Thyroid gland (tissue), 4 donors: ENCODE measurements at regions not wholly inside any gene's neighbourhood (a gene's known extent, or its start where the extent isn't known, plus 50 kb on each side); places are given as distances from the start of the nearest gene placed in this dataset.

ENCODE experiments used
- DNase-seq, 2 donors: peaks; one replicate each; pipeline ENCODE4 v3.0.0-alpha.2; 2019
- H3K27ac ChIP-seq, 3 donors: fragments of 200-600 bp; sonication (generic); 1 replicate in 2 of 3; 2 replicates in 1 of 3; pipeline ENCODE4 v1.5.1; 2016 to 2019; ENCODE audit warnings: mild to moderate bottlenecking in 1 of 3, moderate library complexity in 1 of 3
- H3K27me3 ChIP-seq: fragments of 200-600 bp; sonication (generic); one replicate; pipeline ENCODE4 v1.5.1; 2019
- H3K36me3 ChIP-seq, 2 donors: fragments of 200-600 bp; sonication (generic); one replicate each; pipeline ENCODE4 v1.5.1; 2016 to 2019
- H3K4me1 ChIP-seq, 2 donors: fragments of 200-600 bp; sonication (generic); one replicate each; pipeline ENCODE4 v1.5.1; 2017 to 2019
- H3K4me3 ChIP-seq, 3 donors: fragments of 200-600 bp; sonication (generic); replicated peaks in 1 of 3; 1 replicate in 2 of 3; 2 replicates in 1 of 3; pipeline ENCODE4 v1.5.1; 2016; ENCODE audit warnings: mild to moderate bottlenecking in 1 of 3
- H3K9me3 ChIP-seq: fragments of 200-600 bp; sonication (generic); one replicate; pipeline ENCODE4 v1.5.1; 2017
- CTCF ChIP-seq, 6 experiments: fragments of 200-600 bp in 3 of 6; fragments of 450-650 bp in 3 of 6; sonication (generic) in 3 of 6; IDR thresholded peaks; one replicate each; pipeline ENCODE4 v1.5.1; 2016 to 2019; ENCODE audit warnings: antibody characterized with exemption in 6 of 6, mild to moderate bottlenecking in 2 of 6, inconsistent platforms in 1 of 6, moderate library complexity in 1 of 6
- POLR2A ChIP-seq, 2 donors: fragments of 450-650 bp; IDR thresholded peaks; one replicate each; pipeline ENCODE4 v1.6.1; 2017; ENCODE audit warnings: antibody characterized with exemption in 2 of 2, mild to moderate bottlenecking in 2 of 2, moderate library complexity in 1 of 2
- WGBS, 2 donors: methylation state at CpG; one replicate each; pipeline ENCODE4 v1.1.5; 2017; 5-methylcytosine and 5-hydroxymethylcytosine counted together
- intact Hi-C: fragments of 100-400 bp; cut with DNase I; formaldehyde crosslinking; loops from one replicate; pipeline ENCODE4 v1.15.1; 2023

- Histone ChIP-seq H3K4me3 (no peak overlapping the region), H3K9me3 (no peaks in the 10 kb centered on the region), H3K4me1 (no peaks in the 10 kb centered on the region), H3K36me3 (no peaks in the 10 kb centered on the region), H3K27ac (no peak overlapping the region), H3K27me3 (no peaks in the 10 kb centered on the region)
- intact Hi-C loops, result no loop called here
- WGBS, 2 donors, result 86% methylated on average over 2 of the region's 2 CpGs
- DNase-seq, result no peak
- no peak for TF ChIP-seq POLR2A (IDR thresholded peaks at IDR 0.05)
- no peak for TF ChIP-seq CTCF (IDR thresholded peaks at IDR 0.05)
These were observed 94.4 kb downstream of the OTOR start for GRCh38 chr20:16842486-16843120.

GRCh38 chr20:16844406-16844805 lies 96.2 kb downstream of the OTOR start:
- 92 to 96% methylated on average over 1 of the region's 1 CpG for WGBS, 2 donors
- no peak for TF ChIP-seq POLR2A (IDR thresholded peaks at IDR 0.05)
- TF ChIP-seq CTCF (IDR thresholded peaks at IDR 0.05), result no peak
- Histone ChIP-seq H3K4me3 (no peak overlapping the region), H3K36me3 (no peaks in the 10 kb centered on the region), H3K27me3 (no peaks in the 10 kb centered on the region), H3K9me3 (no peaks in the 10 kb centered on the region), H3K27ac (no peak overlapping the region), H3K4me1 (no peaks in the 10 kb centered on the region)
- intact Hi-C loops, result no loop called here
- no peak for DNase-seq

GRCh38 chr20:16846006-16846405 lies 97.8 kb downstream of the OTOR start:
- intact Hi-C loops, result no loop called here
- no peaks in the 10 kb centered on the region for H3K36me3 ChIP-seq
- WGBS, 2 donors, result 86 to 93% methylated on average over 1 of the region's 1 CpG
- H3K4me1 ChIP-seq, result no peaks in the 10 kb centered on the region
- H3K9me3 ChIP-seq, result no peaks in the 10 kb centered on the region
- TF ChIP-seq POLR2A (IDR thresholded peaks at IDR 0.05) (no peak), CTCF (IDR thresholded peaks at IDR 0.05) (no peak)
- no peak overlapping the region for H3K27ac ChIP-seq
- H3K4me3 ChIP-seq, result no peak overlapping the region
- no peaks in the 10 kb centered on the region for H3K27me3 ChIP-seq
- no peak for DNase-seq

- Histone ChIP-seq H3K27me3 (no peaks in the 10 kb centered on the region), H3K4me1 (no peaks in the 10 kb centered on the region), H3K4me3 (no peak overlapping the region), H3K36me3 (no peaks in the 10 kb centered on the region), H3K9me3 (no peaks in the 10 kb centered on the region), H3K27ac (no peak overlapping the region)
- DNase-seq, result no peak
- TF ChIP-seq POLR2A (IDR thresholded peaks at IDR 0.05), result no peak
- TF ChIP-seq CTCF (IDR thresholded peaks at IDR 0.05), result no peak
- intact Hi-C loops, result no loop called here
These were observed 99.9 kb downstream of the OTOR start for GRCh38 chr20:16848061-16848460.

GRCh38 chr20:16848526-16848925 lies 100.4 kb downstream of the OTOR start:
- intact Hi-C loops, result no loop called here
- 77 to 87% methylated on average over 1 of the region's 1 CpG for WGBS, 2 donors
- no peak for DNase-seq
- H3K27me3 ChIP-seq, result no peaks in the 10 kb centered on the region
- H3K9me3 ChIP-seq, result no peaks in the 10 kb centered on the region
- H3K4me1 ChIP-seq, result no peaks in the 10 kb centered on the region
- TF ChIP-seq POLR2A (IDR thresholded peaks at IDR 0.05), result no peak
- no peak for TF ChIP-seq CTCF (IDR thresholded peaks at IDR 0.05)
- H3K4me3 ChIP-seq, result no peak overlapping the region
- H3K36me3 ChIP-seq, result no peaks in the 10 kb centered on the region
- no peak overlapping the region for H3K27ac ChIP-seq
